H1 (cell line): ENCODE measurements at regions not wholly inside any gene's neighbourhood (a gene's known extent, or its start where the extent isn't known, plus 50 kb on each side); places are given as distances from the start of the nearest gene placed in this dataset.

ENCODE experiments used
- CTCF ChIA-PET: fragments of 300-600 bp; sonication (Branson Sonifier 250); formaldehyde crosslinking; loops from one replicate; lab custom pipeline; 2021; ENCODE audit not compliant: partially characterized antibody; lab: Charles Lee
- POLR2A ChIA-PET: fragments of 300-600 bp; sonication (Branson Sonifier 250); formaldehyde crosslinking; loops from one replicate; lab custom pipeline; 2021; ENCODE audit warnings: inconsistent platforms; ENCODE audit not compliant: partially characterized antibody; lab: Charles Lee
- DNase-seq, 2 experiments: peaks; one replicate each; pipeline versions ENCODE4 v3.0.0 to v3.0.0-alpha.2; 2010 to 2022; ENCODE audit warnings: low spot score in 2 of 2, low read depth in 1 of 2, mixed read lengths in 1 of 2
- FAIRE-seq: peaks from 2 replicates; lab custom pipeline; 2011; peaks lifted over from hg19 to GRCh38; lab: Jason Lieb, UNC
- H2AFZ ChIP-seq: 2 replicates; pipeline ENCODE4 v1.8.1; 2012; ENCODE audit warnings: low read length, inconsistent platforms
- H2AK5ac ChIP-seq: 2 replicates; pipeline ENCODE4 v1.6.1; 2013; ENCODE audit warnings: low read depth, low read length
- H2BK120ac ChIP-seq: replicated peaks from 2 replicates; pipeline ENCODE3; 2013; ENCODE audit warnings: low read depth, low read length, inconsistent platforms
- H2BK12ac ChIP-seq: 2 replicates; pipeline ENCODE4 v1.6.1; 2013; ENCODE audit warnings: low read depth, low read length
- H2BK15ac ChIP-seq: 2 replicates; pipeline ENCODE4 v1.6.1; 2013; ENCODE audit warnings: low read length
- H2BK20ac ChIP-seq: 2 replicates; pipeline ENCODE4 v1.6.1; 2013; ENCODE audit warnings: low read length
- H2BK5ac ChIP-seq: 2 replicates; pipeline ENCODE4 v1.6.1; 2013; ENCODE audit warnings: low read depth, low read length
- H3K14ac ChIP-seq: 2 replicates; pipeline ENCODE4 v1.6.1; 2013; ENCODE audit warnings: inconsistent platforms; ENCODE audit not compliant: insufficient read length
- H3K18ac ChIP-seq: 2 replicates; pipeline ENCODE4 v1.6.1; 2013; ENCODE audit warnings: low read length; ENCODE audit errors: extremely low read depth
- H3K23ac ChIP-seq: 2 replicates; pipeline ENCODE4 v1.6.1; 2013; ENCODE audit warnings: inconsistent platforms; ENCODE audit not compliant: insufficient read length
- H3K23me2 ChIP-seq: 2 replicates; pipeline ENCODE4 v1.6.1; 2013; ENCODE audit warnings: low read depth, low read length
- H3K27ac ChIP-seq: 2 replicates; pipeline ENCODE4 v1.6.1; 2011; ENCODE audit warnings: low read depth, low read length, inconsistent platforms
- H3K27me3 ChIP-seq, 4 experiments: replicated peaks in 1 of 4; 1 replicate in 1 of 4; 2 replicates in 3 of 4; pipeline versions ENCODE4 v1.6.1 to v1.8.1; 2011 to 2013; ENCODE audit warnings: low read length in 3 of 4, mild to moderate bottlenecking in 3 of 4, inconsistent platforms in 2 of 4, mixed read lengths in 2 of 4, moderate library complexity in 1 of 4; ENCODE audit not compliant: control insufficient read depth in 3 of 4, insufficient read depth in 3 of 4; ENCODE audit errors: extremely low read depth in 1 of 4
- H3K36me3 ChIP-seq, 4 experiments: 2 replicates each; pipeline versions ENCODE4 v1.6.1 to v1.8.1; 2011 to 2013; ENCODE audit warnings: mild to moderate bottlenecking in 4 of 4, low read length in 3 of 4, moderate library complexity in 2 of 4, control low read depth in 1 of 4, inconsistent platforms in 1 of 4; ENCODE audit not compliant: insufficient read depth in 4 of 4, control insufficient read depth in 2 of 4
- H3K4ac ChIP-seq: replicated peaks from 2 replicates; pipeline ENCODE3; 2013; ENCODE audit warnings: low read length, low read depth, mixed read lengths, inconsistent platforms; ENCODE audit not compliant: insufficient read length
- H3K4me1 ChIP-seq, 4 experiments: replicated peaks in 1 of 4; 1 replicate in 1 of 4; 2 replicates in 3 of 4; pipeline versions ENCODE4 v1.6.1 to v1.8.1; 2011 to 2013; ENCODE audit warnings: low read length in 3 of 4, inconsistent platforms in 2 of 4, mixed read lengths in 1 of 4; ENCODE audit not compliant: insufficient read depth in 4 of 4, control insufficient read depth in 3 of 4
- H3K4me2 ChIP-seq, 2 experiments: 2 replicates each; pipeline versions ENCODE4 v1.6.1 to v1.8.1; 2011 to 2013; ENCODE audit warnings: low read depth in 2 of 2, low read length in 2 of 2, control low read depth in 1 of 2, inconsistent platforms in 1 of 2, mild to moderate bottlenecking in 1 of 2; ENCODE audit not compliant: insufficient read depth in 1 of 2
- H3K4me3 ChIP-seq, 4 experiments: fragments of 200-600, 300-600 bp in 1 of 4; sonication (generic), shearing (Covaris generic), sonication (Bioruptor Twin) in 1 of 4; 2 replicates each; pipeline versions ENCODE4 v1.5.1 to v1.8.1; 2011 to 2016; ENCODE audit warnings: low read length in 4 of 4, low read depth in 3 of 4, control low read depth in 2 of 4, inconsistent platforms in 2 of 4, mild to moderate bottlenecking in 2 of 4, mixed read lengths in 1 of 4, moderate library complexity in 1 of 4; ENCODE audit not compliant: insufficient read depth in 2 of 4; ENCODE audit errors: extremely low read depth in 1 of 4
- H3K56ac ChIP-seq: replicated peaks from 2 replicates; pipeline ENCODE3; 2013; ENCODE audit warnings: low read depth, mild to moderate bottlenecking, mixed read lengths, low read length, inconsistent platforms; ENCODE audit not compliant: insufficient read length
- H3K79me1 ChIP-seq: 2 replicates; pipeline ENCODE4 v1.6.1; 2013; ENCODE audit warnings: low read depth, low read length, control low read depth
- H3K79me2 ChIP-seq, 2 experiments: 2 replicates each; pipeline versions ENCODE4 v1.6.1 to v1.8.1; 2012 to 2013; ENCODE audit warnings: low read length in 2 of 2, mild to moderate bottlenecking in 2 of 2, inconsistent platforms in 1 of 2; ENCODE audit not compliant: insufficient read depth in 2 of 2, control insufficient read depth in 1 of 2
- H3K9ac ChIP-seq, 4 experiments: replicated peaks in 1 of 4; 1 replicate in 1 of 4; 2 replicates in 3 of 4; pipeline versions ENCODE4 v1.6.1 to v1.8.1; 2011 to 2013; ENCODE audit warnings: low read depth in 3 of 4, low read length in 3 of 4, control low read depth in 2 of 4, mild to moderate bottlenecking in 2 of 4, moderate library complexity in 2 of 4, inconsistent platforms in 1 of 4; ENCODE audit errors: extremely low read depth in 1 of 4
- H3K9me3 ChIP-seq, 2 experiments: 2 replicates each; pipeline versions ENCODE4 v1.6.1 to v1.8.1; 2012 to 2013; ENCODE audit warnings: mild to moderate bottlenecking in 2 of 2, moderate library complexity in 2 of 2, control low read depth in 1 of 2, inconsistent platforms in 1 of 2, low read depth in 1 of 2, low read length in 1 of 2, mixed read lengths in 1 of 2; ENCODE audit not compliant: insufficient read depth in 2 of 2
- H4K20me1 ChIP-seq, 2 experiments: replicated peaks in 1 of 2; 2 replicates each; pipeline versions ENCODE3 to v1.8.1; 2011 to 2013; ENCODE audit warnings: inconsistent platforms in 2 of 2, low read length in 2 of 2, mild to moderate bottlenecking in 1 of 2; ENCODE audit not compliant: insufficient read depth in 2 of 2, control insufficient read depth in 1 of 2
- H4K5ac ChIP-seq: 2 replicates; pipeline ENCODE4 v1.6.1; 2013; ENCODE audit warnings: low read length, low read depth, mixed read lengths, inconsistent platforms; ENCODE audit not compliant: insufficient read length
- H4K8ac ChIP-seq: 2 replicates; pipeline ENCODE4 v1.8.0; 2013; ENCODE audit warnings: mild to moderate bottlenecking, moderate library complexity, low read length, inconsistent platforms; ENCODE audit not compliant: insufficient read depth; ENCODE audit errors: extremely low read depth
- H4K91ac ChIP-seq: replicated peaks from 2 replicates; pipeline ENCODE3; 2013; ENCODE audit warnings: low read length, mixed read lengths, inconsistent platforms; ENCODE audit not compliant: insufficient read length
- SIRT6 ChIP-seq: IDR thresholded peaks from one replicate; pipeline ENCODE4 v1.7.1; 2012; ENCODE audit warnings: low read length, inconsistent platforms
- SIX5 ChIP-seq: IDR thresholded peaks from 2 replicates; pipeline ENCODE4 v1.6.1; 2011; ENCODE audit warnings: mild to moderate bottlenecking, low read depth, low read length
- TBP ChIP-seq: IDR thresholded peaks from 2 replicates; pipeline ENCODE4 v1.6.1; 2011; ENCODE audit warnings: low read depth, low read length, improper control_type of control experiment
- WGBS, 2 experiments: shearing (Covaris generic) in 1 of 2; methylation state at CpG; one replicate each; pipeline versions ENCODE4 v1.1.6 to v1.1.7; 2013 to 2015; ENCODE audit warnings: low lambda C conversion rate in 2 of 2, mixed read lengths in 2 of 2, inconsistent platforms in 1 of 2, low coverage in 1 of 2, missing lambda C conversion rate in 1 of 2; ENCODE audit not compliant: insufficient replicate concordance in 2 of 2, insufficient coverage in 1 of 2, insufficient read length in 1 of 2; ENCODE audit errors: extremely low coverage in 1 of 2, missing lambda C conversion rate in 1 of 2; 5-methylcytosine and 5-hydroxymethylcytosine counted together
- TF ChIP-seq, protein P1 (sequence below): IDR thresholded peaks from 2 replicates; pipeline ENCODE4 v1.6.1; 2012; ENCODE audit warnings: low read length, inconsistent platforms

DNA sequence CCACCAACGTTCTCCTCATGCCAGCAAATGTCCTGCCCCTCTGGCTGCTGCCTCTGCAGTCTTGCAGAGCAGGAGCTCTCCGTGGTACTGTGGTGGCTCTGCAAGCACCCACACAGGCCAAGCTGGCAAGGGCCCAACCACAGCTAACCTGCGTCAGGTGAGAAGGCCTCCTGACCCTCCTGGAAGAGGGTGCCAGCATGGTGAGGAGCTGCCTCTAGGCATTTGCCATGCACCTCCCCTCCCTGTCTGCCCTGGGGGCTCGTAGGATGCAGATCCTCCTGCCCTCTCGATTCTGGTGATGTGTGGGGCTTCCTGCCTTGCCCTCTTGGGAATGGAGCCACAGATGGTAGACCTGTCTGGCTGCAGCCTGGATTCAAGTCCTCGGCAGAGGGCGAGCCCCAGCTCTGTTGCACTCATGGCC lies 1408.8 kb downstream of the TBC1D22A start:
- Histone ChIP-seq H2BK15ac (no peak overlapping the region), H3K18ac (no peak overlapping the region), H3K79me2 (no peaks in the 10 kb centered on the region), H3K9me3 (no peaks in the 10 kb centered on the region), H2BK5ac (no peak overlapping the region), H3K14ac (no peak overlapping the region), H2AK5ac (no peak overlapping the region), H3K27me3 (no peaks in the 10 kb centered on the region), H3K4me1 (no peaks in the 10 kb centered on the region), H3K23me2 (peaks cover 5% of the 10 kb centered on the region; the same call in 1 of the 2 replicates), H3K4ac (no peak overlapping the region), H3K27ac (no peak overlapping the region), H4K8ac (no peak overlapping the region), H4K91ac (no peak overlapping the region), H3K56ac (no peak overlapping the region), H3K4me3 (no peak overlapping the region), H4K20me1 (no peaks in the 10 kb centered on the region), H3K23ac (no peak overlapping the region), H2BK12ac (no peak overlapping the region), H3K79me1 (no peaks in the 10 kb centered on the region), H3K4me2 (no peak overlapping the region), H2AFZ (no peak overlapping the region), H4K5ac (no peak overlapping the region), H2BK20ac (no peak overlapping the region), H3K36me3 (no peaks in the 10 kb centered on the region), H2BK120ac (no peak overlapping the region), H3K9ac (no peak overlapping the region)
- DNase-seq: no peak
- ChIA-PET POLR2A (no interaction called here), CTCF (interaction anchor here (0.6 to 0.7 kb wide), 2 partner anchors 144 to 453 kb away, joined by 3 read pairs; no protein-coding TSS in a partner anchor)
- WGBS, 2 experiments: 60% methylated on average over 7 of the region's 7 CpGs; no CpG with 5 or more reads in 1 of the 2 experiments
- no peak for FAIRE-seq
- TF ChIP-seq, protein P1, sequence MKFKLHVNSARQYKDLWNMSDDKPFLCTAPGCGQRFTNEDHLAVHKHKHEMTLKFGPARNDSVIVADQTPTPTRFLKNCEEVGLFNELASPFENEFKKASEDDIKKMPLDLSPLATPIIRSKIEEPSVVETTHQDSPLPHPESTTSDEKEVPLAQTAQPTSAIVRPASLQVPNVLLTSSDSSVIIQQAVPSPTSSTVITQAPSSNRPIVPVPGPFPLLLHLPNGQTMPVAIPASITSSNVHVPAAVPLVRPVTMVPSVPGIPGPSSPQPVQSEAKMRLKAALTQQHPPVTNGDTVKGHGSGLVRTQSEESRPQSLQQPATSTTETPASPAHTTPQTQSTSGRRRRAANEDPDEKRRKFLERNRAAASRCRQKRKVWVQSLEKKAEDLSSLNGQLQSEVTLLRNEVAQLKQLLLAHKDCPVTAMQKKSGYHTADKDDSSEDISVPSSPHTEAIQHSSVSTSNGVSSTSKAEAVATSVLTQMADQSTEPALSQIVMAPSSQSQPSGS: no peak
- no peak for TF ChIP-seq TBP
- TF ChIP-seq SIX5: no peak
- TF ChIP-seq SIRT6: no peak
